NCI-H774 (cell line): ENCODE measurements at regions not wholly inside any gene's neighbourhood (a gene's known extent, or its start where the extent isn't known, plus 50 kb on each side); places are given as distances from the start of the nearest gene placed in this dataset.

Experiments
- DNase-seq: peaks from one replicate; lab custom pipeline; 2025; lab: John Stamatoyannopoulos, UW

DNA sequence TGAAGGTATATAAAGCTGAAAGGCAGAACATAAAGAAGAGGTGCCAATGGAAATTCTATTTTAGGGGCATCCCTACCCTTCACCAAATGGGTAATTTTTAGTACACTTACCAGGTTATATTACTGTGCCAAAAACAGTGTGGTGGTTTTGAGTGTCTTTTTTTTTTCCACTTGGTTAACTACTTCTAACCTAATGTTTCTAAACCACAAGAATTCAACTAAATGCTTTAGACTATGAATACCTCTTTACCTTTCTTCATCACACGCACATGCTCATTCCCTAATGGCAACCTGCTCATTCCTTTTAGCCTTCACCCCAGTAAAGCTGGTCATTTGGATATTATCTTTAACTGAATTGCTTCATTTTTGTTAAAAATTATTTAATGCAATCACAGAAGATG is 215.6 kb downstream of the PIK3R1 start:
- DNase-seq: no peak

DNA sequence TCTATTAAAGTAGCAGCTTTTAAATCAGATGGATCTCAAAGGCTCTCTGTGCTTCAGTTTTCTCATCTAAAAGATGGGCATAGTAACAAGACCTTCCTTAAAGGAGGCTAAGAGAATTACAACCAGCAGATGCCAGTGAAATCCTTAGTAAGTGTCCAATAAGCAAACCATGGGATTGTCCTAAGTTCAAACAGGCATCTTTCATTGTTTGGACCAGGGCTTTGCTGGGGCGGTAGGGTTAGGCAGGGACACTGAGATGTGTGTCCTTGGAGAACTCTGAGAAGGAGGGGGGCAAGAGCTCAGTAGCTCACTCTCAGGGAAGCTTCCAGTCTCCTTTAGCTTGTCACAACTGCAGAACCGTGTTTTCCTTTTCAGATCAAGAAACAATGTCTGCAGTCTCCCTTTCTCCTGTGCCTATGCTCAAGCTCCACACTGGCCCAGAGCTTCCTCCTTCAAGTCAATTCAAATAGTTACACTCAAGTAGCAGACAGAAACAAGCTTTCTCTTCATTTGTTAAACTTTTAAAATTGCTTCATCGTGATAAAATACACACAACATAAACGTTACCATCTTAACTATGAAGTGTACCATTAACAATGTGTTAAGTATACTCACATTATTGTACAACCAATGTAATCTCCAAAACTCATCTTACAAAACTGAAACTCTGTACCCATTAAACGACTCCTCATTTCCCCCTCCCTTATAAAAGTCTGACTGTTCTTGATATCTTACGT is 216.2 kb downstream of the PIK3R1 start:
- no peak for DNase-seq

DNA sequence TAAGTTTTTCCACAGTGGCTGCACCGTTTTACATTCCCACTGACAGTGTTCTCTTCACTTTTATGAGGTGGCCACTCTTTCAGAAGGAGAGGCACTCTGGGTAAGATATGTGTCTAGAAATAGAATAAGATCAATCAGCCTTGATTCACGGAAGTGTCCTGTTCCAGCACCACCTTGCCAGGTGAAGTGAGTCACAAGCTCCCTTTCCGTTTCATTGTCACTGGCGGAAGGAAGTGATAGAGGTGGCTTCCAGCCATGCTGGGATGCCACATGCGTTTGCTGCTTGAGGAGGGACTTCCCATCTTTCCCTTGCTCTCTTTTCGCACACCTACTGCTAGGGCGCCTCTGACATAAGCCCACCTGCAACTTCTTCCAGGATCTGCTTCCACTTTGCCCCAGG is 217.1 kb downstream of the PIK3R1 start:
- DNase-seq: no peak

- DNase-seq: no peak
Observed at GRCh38 chr5:68433526-68433922, 218.0 kb downstream of the PIK3R1 start.

DNA sequence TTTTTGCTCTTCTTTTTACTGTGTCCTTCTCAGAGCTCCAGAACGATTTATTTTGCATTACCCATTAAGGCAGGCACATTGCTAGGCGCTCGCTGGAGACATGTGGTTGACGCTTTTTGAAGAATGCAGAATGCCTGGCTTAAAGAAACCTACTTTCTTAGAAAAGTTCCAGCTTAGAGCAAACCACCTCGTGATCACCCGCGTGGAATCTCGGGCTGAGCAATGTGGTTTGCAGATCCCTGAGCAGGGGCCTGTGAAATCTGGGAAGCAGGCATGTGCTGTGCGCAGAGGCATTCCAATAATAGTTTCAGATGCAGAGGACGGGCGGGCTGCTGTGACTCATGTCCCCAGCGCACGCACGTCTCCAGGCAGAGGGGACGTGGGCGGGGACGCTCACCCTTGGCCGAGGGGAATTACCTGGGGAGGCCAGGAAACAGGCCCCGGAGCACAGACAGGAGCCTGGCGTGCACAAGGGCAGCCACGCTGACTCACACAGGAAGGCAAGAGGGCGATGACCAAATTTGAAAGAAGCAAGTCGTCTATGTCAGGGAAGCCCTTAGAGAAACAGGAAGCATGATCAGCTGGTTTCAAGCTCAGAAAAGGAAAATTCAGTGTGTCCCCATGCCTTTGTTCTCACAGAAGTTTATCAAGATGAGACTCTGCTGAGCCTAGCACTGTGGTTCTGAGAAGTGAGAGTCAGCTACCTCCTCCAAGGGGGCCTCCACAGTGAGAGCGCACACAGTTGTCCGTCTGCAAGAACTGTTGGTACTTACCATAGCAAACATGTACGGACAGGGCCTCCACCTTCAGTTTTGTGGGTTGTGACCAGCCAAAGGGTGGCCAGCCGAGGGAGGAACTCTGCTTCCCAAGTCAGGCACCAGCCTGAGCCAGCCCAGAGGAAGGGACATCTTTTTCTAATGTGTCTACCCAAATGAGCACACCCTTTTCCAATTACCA is 218.6 kb downstream of the PIK3R1 start:
- DNase-seq: no peak

- DNase-seq: no peak
Observed at GRCh38 chr5:68435611-68436010, 220.1 kb downstream of the PIK3R1 start.

DNA sequence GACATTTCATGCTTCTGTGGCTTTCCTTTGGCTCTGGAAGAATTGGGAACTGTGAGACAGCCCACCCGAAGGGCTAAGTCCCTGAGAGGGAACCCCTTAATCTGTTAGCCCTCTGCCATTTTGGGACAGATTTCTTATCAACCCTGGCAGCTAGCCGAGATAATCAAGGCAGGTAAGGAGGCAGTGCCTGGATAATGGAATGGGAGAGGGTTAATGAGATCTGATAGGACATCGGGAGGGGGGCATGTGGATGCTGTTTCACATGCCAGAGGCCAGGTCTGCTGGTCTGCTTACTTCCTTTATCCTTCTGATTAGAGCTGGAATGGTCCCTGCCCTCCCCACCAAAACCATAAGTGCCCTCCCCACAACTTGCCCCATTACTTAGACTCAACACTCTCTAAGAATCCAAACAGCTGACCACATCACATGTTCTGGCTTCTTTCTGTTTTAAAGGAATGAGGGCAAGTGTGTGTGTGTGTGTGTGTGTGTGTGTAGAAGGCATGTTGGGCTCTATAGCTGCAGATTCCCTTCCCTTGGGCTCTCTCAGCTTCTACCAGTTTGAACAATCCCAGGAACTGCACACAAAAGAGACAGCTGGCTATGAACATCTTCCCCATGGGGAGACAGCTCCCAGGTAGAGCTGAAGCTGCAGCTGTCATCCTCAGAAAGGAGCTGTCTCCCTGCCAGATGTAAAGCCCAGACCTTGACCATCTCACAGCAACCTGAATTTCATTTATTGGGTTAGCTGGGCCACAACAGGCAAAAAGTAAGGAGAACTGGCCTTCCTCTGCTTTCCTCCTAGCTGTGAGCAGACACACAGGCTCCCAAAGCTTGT is 221.3 kb downstream of the PIK3R1 start:
- no peak for DNase-seq

DNA sequence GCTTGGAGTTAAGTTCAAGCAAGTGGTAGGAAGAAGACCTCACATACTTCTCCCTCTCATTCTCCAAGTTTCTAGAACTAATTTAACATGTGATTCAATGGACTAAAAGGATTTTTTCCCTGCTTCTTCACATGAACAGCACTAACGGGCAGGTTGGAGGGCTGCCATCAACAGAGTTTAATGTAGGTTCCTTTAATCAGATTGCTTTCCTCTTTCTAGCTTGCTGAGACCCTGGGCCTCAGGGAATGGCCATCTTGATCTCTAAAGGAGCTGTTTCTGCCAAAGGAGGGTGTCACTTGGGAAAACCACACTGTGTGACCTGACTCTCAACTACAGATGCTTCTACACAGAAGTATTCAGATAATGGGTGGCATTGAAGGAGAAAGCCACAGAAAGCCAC is 223.3 kb downstream of the PIK3R1 start:
- DNase-seq: no peak

GRCh38 chr5:68440245-68440644 is 224.7 kb downstream of the PIK3R1 start:
- no peak for DNase-seq

DNA sequence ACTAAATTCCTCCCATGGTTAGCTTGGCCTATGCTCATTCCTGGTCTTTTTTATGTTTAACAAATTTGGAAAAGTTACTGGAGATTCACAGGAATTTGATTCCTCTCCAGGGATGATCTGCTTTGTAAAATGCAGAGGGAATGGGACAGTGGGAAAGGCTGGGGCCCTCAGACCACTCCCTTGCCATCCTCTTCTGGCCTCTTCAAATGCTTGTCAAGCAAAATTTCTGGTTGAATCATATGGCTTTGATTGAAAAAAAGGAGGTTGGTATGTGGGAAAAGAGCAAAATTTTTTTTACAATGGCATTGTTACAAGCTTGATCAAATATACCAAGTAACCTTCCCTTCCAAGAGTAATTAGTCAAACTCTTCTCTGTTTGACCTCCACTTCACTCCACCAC is 225.1 kb downstream of the PIK3R1 start:
- no peak for DNase-seq

DNA sequence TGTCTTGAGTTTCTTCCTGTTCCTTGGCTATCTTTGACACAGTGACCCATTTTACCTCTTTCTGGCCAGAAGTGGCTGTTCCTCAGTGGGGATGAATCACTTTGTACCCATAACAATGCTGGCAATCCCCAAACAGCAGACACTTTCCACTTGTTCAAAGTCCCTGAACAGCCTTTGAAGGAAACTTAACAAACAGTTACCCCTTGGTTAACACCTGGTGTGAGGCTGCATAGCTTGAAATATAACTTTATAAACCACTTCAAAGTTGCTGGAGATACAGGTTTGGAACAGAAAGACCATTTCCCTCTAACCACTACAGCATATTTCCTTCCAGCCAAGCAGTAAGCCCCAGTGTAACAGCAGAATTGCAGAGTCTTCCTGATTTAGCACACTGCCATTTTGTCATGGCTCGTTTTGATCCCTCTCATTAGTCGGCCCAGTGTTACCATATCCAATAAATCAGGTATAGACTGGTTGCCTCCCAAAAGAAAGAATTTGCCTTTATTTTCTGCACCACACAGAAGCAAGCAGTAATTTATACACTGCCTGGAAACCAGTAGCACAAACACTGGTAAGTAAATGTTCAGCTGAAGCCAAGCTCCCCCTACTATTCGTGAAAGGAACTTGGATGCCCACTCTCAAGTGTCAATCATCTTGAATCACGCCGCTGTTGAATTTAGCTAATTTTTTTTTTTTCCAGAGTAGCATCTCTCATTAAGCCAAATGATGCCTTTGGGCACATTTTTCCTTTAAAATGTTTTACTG is 225.9 kb downstream of the PIK3R1 start:
- no peak for DNase-seq

- no peak for DNase-seq
Observed at GRCh38 chr5:68443091-68443490, 227.5 kb downstream of the PIK3R1 start.

DNA sequence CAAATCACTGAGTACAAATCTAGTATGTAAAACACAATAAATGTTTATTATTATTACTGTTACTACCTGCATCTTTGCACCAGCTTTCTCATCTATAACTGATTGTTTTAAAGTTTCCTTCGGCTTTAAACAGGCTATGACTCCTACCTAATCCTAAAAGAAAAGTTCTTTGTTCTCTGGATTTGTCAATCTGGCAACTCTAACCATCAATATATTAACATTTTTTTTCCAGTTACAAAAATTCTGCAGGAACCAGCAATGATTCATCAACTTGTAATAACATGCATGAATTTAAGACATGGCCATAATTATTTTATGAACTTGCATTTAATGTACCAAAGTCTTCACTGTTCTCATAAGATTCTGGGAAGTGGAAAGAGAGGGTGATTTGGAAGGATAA is 228.5 kb downstream of the PIK3R1 start:
- DNase-seq: no peak

DNA sequence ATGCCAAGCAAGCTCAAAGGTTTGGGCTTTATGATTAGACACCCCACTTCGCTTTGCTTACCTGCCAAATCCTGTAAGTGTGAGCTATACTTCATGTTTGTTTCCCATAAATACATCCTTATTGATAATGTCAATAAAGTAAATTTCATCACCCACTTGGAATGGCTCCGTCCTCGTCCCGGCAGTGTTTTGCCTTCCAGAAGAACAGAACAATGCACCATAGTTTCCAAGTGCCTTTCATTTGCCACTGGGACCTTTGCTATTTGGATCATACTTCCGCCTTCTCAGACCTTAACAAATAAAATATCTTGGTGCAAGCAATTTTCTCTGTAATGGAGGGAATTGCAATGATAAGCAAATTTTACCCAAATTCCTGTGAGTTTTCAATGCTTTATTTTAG is 229.3 kb downstream of the PIK3R1 start:
- no peak for DNase-seq

DNA sequence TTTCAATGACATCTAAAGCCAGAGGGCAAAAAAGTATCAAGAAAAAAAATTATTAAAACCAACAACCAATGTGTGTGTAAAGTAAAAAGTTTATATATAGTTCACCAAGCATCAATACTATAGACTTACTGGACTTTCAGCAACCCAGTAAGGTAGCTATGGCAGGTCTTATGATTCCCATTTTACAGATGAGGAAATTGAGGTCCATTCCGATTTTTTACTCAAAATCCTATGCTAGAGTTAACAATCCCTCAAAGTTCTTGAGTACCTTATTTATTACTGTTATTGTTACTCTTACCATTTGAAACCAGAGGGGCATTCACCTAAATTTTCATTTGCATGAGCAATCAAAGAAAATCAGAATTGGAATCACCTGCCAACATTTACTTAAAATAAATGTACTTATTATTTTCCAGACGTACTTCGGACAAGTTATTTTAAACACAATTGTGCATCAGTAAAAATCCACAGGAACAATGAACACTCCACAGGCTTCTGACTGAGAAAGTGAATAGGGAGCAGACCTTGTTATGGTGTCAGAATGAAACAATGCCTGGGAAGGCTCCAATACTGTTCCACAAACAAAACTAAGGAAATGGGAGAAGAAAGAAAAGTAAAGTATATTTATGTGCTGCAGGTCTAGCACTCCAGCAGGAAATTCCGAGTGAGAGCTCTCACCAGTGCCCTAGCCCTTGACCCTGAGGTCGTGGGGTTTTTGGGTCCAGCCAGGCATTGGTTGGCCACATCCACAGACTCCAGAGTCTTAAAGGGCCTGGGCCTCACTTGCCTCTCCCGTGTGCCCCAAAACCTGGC is 229.9 kb downstream of the PIK3R1 start:
- no peak for DNase-seq

GRCh38 chr5:68446070-68446357 is 230.5 kb downstream of the PIK3R1 start:
- no peak for DNase-seq

- no peak for DNase-seq
Observed at GRCh38 chr5:68446487-68446894, 230.9 kb downstream of the PIK3R1 start.

DNA sequence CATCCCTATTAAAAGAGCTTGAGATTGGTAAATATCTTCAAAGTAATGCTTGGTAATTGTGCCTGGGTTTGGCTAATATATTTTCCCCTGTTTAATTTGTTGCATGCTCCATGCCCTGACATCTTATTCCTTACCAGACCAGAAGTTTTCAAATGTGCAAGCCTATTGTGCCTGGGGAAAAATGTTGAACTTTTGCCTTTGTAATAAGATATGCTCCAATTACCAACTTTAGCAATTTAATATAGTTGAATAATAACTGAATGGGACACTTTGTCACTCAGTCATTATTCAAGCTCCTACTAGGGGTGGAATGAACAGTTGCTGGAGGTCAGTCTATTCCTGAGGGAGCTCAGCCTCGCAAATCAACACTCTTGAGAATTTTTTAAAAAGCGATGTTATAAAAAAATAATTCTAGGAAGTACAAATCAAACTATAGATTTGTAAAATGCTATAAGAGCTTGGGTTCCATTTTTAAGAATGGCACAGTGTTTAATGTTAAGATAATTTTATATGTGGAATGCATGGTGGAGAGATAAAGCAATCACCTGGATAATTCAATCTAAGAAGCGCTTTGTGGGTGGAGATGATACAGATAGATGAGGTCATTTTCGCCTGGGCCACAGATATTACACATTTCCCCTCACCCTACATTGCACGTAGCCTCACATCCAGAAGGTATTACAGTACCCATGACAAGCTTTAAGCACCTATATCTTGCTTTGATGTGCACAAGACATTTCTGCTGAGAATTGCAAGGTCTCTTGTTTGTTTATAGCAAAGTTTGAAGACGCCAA is 231.8 kb downstream of the PIK3R1 start:
- DNase-seq: no peak

- DNase-seq: no peak
Observed at GRCh38 chr5:68449380-68449779, 233.8 kb downstream of the PIK3R1 start.

GRCh38 chr5:68450245-68450852 is 234.8 kb downstream of the PIK3R1 start:
- no peak for DNase-seq
